ENCODE measurements at regions not wholly inside any gene's neighbourhood (a gene's known extent, or its start where the extent isn't known, plus 50 kb on each side); places are given as distances from the start of the nearest gene placed in this dataset.
A peak's percentile ranks its signal among the peaks of the same experiment; 100 is the strongest.

DNA sequence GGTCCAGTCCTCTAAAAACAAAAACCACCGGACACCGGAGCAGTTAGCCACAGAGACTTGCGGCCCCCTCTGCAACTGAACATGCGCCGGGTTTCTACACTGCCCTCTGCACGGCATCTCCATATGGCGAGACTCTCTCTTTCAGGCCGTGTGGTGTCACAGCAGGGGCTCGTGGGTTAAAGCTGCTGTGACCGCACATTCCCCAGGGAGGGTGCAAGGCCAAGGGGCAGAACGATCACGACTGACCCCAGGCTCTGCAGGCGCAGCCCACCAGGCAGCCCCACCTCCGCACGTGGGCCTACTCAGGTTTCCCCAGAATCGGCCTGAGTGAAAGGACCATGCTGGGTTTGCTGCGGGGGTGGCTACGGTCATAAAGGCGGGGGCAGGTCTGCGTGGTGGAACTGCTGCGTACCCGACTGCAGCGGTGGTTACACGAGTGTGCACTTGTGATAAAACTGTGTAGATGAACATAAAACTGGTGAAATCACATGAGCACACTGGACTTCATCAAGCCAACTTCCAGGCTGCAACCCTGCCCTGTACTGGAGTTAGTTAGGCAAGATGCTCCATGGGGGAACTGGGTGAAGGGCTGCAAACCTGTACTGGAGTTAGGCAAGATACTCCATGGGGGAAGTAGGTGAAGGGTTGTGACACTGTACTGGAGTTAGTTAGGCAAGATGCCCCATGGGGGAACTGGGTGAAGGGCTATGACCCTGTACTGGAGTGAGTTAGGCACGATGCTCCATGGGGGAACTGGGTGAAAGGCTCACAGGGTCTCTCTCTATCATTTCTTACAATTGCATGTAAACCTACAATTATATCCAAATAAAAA, 81.4 kb upstream of the PPP2R2D start:
- WGBS (ENCODE audit: missing lambda C conversion rate) = 38% methylated on average over 23 of the region's 25 CpGs
- H3K27ac ChIP-seq = no peak overlapping the region
- H3K4me3 ChIP-seq = no peak overlapping the region
- peak in 1 of 2 experiments; percentile 16; a peak in 2 of 6 replicates for ATAC-seq
- peaks cover 2% of the 10 kb centered on the region; the same call in 2 of the 3 replicates for H3K4me1 ChIP-seq
- no peak for FAIRE-seq
- no peak for DNase-seq (ENCODE audit: low read depth in 1 of 2, low spot score in 1 of 2)
- TF ChIP-seq JUNB (IDR thresholded peaks at IDR 0.05) (no peak), NFE2L2 (conservative IDR thresholded peaks at IDR 0.05; ENCODE audit: low read length) (no peak), NPAS2 (CRISPR knock-in tag; IDR thresholded peaks at IDR 0.05; ENCODE audit: borderline replicate concordance) (no peak), HOXB5 (CRISPR knock-in tag; IDR thresholded peaks at IDR 0.05) (no peak), MAFK (IDR thresholded peaks at IDR 0.05; ENCODE audit: partially characterized antibody) (no peak), BHLHE40 (IDR thresholded peaks at IDR 0.05; ENCODE audit: low read depth, low read length) (no peak), EP300 (IDR thresholded peaks at IDR 0.05) (no peak), HOXA7 (CRISPR knock-in tag; IDR thresholded peaks at IDR 0.05) (no peak), TP53 (CRISPR knock-in tag; IDR thresholded peaks at IDR 0.05) (no peak), RCOR1 (IDR thresholded peaks at IDR 0.05; ENCODE audit: low read depth, low read length) (no peak), RNF2 (IDR thresholded peaks at IDR 0.05; ENCODE audit: borderline replicate concordance, low read depth) (no peak)
- TF ChIP-seq, protein P1, sequence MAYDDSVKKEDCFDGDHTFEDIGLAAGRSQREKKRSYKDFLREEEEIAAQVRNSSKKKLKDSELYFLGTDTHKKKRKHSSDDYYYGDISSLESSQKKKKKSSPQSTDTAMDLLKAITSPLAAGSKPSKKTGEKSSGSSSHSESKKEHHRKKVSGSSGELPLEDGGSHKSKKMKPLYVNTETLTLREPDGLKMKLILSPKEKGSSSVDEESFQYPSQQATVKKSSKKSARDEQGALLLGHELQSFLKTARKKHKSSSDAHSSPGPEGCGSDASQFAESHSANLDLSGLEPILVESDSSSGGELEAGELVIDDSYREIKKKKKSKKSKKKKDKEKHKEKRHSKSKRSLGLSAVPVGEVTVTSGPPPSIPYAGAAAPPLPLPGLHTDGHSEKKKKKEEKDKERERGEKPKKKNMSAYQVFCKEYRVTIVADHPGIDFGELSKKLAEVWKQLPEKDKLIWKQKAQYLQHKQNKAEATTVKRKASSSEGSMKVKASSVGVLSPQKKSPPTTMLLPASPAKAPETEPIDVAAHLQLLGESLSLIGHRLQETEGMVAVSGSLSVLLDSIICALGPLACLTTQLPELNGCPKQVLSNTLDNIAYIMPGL (CRISPR knock-in tag; IDR thresholded peaks at IDR 0.05; ENCODE audit: borderline replicate concordance) = no peak
- TF ChIP-seq, protein P2, sequence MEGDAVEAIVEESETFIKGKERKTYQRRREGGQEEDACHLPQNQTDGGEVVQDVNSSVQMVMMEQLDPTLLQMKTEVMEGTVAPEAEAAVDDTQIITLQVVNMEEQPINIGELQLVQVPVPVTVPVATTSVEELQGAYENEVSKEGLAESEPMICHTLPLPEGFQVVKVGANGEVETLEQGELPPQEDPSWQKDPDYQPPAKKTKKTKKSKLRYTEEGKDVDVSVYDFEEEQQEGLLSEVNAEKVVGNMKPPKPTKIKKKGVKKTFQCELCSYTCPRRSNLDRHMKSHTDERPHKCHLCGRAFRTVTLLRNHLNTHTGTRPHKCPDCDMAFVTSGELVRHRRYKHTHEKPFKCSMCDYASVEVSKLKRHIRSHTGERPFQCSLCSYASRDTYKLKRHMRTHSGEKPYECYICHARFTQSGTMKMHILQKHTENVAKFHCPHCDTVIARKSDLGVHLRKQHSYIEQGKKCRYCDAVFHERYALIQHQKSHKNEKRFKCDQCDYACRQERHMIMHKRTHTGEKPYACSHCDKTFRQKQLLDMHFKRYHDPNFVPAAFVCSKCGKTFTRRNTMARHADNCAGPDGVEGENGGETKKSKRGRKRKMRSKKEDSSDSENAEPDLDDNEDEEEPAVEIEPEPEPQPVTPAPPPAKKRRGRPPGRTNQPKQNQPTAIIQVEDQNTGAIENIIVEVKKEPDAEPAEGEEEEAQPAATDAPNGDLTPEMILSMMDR (IDR thresholded peaks at IDR 0.05) = no peak
- no peaks in the 10 kb centered on the region for H3K9me3 ChIP-seq
- POLR2A ChIA-PET = no interaction called here
- no peak overlapping the region for H3K4me2 ChIP-seq
- CTCF ChIA-PET = no interaction called here

DNA sequence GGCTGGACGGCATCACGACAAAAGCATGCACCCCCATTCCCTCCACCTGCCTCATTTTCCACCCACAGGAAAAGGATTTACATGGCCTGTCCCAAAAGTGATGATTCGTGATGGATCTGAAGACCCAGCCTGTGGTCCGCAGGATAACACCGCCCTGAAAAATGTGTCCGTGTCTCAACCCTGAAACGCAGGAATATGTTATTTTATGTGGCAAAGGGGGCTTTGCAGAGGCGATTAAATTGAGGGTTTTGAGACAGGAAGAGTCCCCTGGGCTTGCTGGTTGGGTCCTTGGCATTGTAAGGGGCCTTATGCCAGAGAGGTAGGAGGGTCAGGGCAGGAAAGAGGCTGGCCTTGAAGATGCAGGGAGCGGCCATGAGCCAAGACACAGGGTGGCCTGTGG, 80.2 kb upstream of the PPP2R2D start:
- H3K9me3 ChIP-seq = no peaks in the 10 kb centered on the region
- FAIRE-seq (no peak), ATAC-seq (no peak), DNase-seq (ENCODE audit: low read depth in 1 of 2, low spot score in 1 of 2) (no peak)
- no peak overlapping the region for H3K4me3 ChIP-seq
- no peak overlapping the region for H3K4me2 ChIP-seq
- H3K27ac ChIP-seq = no peak overlapping the region
- H3K4me1 ChIP-seq = peaks cover 11% of the 10 kb centered on the region; the same call in 2 of the 3 replicates
- WGBS (ENCODE audit: missing lambda C conversion rate) = 37% methylated on average over 9 of the region's 9 CpGs
- TF ChIP-seq RFX5 (IDR thresholded peaks at IDR 0.05) = no peak
- TF ChIP-seq, protein P3, sequence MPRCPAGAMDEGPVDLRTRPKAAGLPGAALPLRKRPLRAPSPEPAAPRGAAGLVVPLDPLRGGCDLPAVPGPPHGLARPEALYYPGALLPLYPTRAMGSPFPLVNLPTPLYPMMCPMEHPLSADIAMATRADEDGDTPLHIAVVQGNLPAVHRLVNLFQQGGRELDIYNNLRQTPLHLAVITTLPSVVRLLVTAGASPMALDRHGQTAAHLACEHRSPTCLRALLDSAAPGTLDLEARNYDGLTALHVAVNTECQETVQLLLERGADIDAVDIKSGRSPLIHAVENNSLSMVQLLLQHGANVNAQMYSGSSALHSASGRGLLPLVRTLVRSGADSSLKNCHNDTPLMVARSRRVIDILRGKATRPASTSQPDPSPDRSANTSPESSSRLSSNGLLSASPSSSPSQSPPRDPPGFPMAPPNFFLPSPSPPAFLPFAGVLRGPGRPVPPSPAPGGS (IDR thresholded peaks at IDR 0.05) = no peak
- TF ChIP-seq, protein P4, sequence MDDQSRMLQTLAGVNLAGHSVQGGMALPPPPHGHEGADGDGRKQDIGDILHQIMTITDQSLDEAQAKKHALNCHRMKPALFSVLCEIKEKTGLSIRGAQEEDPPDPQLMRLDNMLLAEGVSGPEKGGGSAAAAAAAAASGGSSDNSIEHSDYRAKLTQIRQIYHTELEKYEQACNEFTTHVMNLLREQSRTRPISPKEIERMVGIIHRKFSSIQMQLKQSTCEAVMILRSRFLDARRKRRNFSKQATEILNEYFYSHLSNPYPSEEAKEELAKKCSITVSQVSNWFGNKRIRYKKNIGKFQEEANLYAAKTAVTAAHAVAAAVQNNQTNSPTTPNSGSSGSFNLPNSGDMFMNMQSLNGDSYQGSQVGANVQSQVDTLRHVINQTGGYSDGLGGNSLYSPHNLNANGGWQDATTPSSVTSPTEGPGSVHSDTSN (IDR thresholded peaks at IDR 0.05) = no peak
- no peak for TF ChIP-seq MAZ (IDR thresholded peaks at IDR 0.05; ENCODE audit: borderline replicate concordance, low read depth, low read length)
- no peak for TF ChIP-seq GATA3 (IDR thresholded peaks at IDR 0.05; ENCODE audit: borderline replicate concordance)
- TF ChIP-seq NR3C1 (IDR thresholded peaks at IDR 0.05) = no peak
- no peak for TF ChIP-seq MAFK (IDR thresholded peaks at IDR 0.05; ENCODE audit: partially characterized antibody)
- POLR2A ChIA-PET = no interaction called here
- CTCF ChIA-PET = no interaction called here
